SK-N-SH (cell line): ENCODE measurements at regions not wholly inside any gene's neighbourhood (a gene's known extent, or its start where the extent isn't known, plus 50 kb on each side); places are given as distances from the start of the nearest gene placed in this dataset.

ENCODE experiments used
- CTCF ChIA-PET: fragments of 300-600, 350-600 bp; formaldehyde crosslinking; extraction: SDS; loops from one replicate; lab custom pipeline; 2021; lab: Yijun Ruan, JAX
- POLR2A ChIA-PET: fragments of 350-600 bp; sonication (Branson Sonifier 250); formaldehyde crosslinking; extraction: SDS; loops from one replicate; lab custom pipeline; 2020; ENCODE audit warnings: antibody characterized with exemption, inconsistent platforms; lab: Yijun Ruan, JAX
- DNase-seq: peaks from one replicate; pipeline ENCODE4 v3.0.0; 2012
- H2AFZ ChIP-seq: fragments of 200-600 bp; sonication (generic); 2 replicates; pipeline ENCODE4 v1.8.1; 2016; ENCODE audit warnings: antibody characterized with exemption, mild to moderate bottlenecking, low read depth
- H3F3A ChIP-seq: fragments of 200-600 bp; sonication (generic); replicated peaks from 2 replicates; pipeline ENCODE3; 2016; ENCODE audit warnings: antibody characterized with exemption, mild to moderate bottlenecking; ENCODE audit not compliant: insufficient read depth
- H3K27ac ChIP-seq, 2 experiments: fragments of 200-500 bp in 1 of 2; fragments of 200-600 bp in 1 of 2; sonication (Bioruptor generic) in 1 of 2; sonication (generic), shearing (Covaris generic) in 1 of 2; 2 replicates each; pipeline versions ENCODE4 v1.5.1 to v1.6.1; 2014 to 2016; ENCODE audit warnings: low read depth in 2 of 2, inconsistent platforms in 1 of 2, low read length in 1 of 2, mild to moderate bottlenecking in 1 of 2, mixed read lengths in 1 of 2
- H3K27me3 ChIP-seq: fragments of 200-600 bp; sonication (generic), shearing (Covaris generic); 2 replicates; pipeline ENCODE4 v1.6.1; 2016; ENCODE audit warnings: mixed run types; ENCODE audit not compliant: insufficient read depth
- H3K36me3 ChIP-seq, 2 experiments: fragments of 200-500 bp in 1 of 2; fragments of 200-600 bp in 1 of 2; sonication (Bioruptor generic) in 1 of 2; sonication (generic) in 1 of 2; replicated peaks in 1 of 2; 2 replicates each; pipeline versions ENCODE3 to v1.5.1; 2014 to 2016; ENCODE audit warnings: low read length in 1 of 2, mild to moderate bottlenecking in 1 of 2; ENCODE audit not compliant: insufficient read depth in 2 of 2, control insufficient read depth in 1 of 2
- H3K4me1 ChIP-seq, 2 experiments: fragments of 200-500 bp in 1 of 2; fragments of 200-600 bp in 1 of 2; sonication (Bioruptor generic) in 1 of 2; sonication (generic), shearing (Covaris generic) in 1 of 2; 2 replicates each; pipeline versions ENCODE4 v1.5.1 to v1.6.1; 2014 to 2016; ENCODE audit warnings: low read depth in 1 of 2, low read length in 1 of 2, mixed run types in 1 of 2; ENCODE audit not compliant: insufficient read depth in 2 of 2, control insufficient read depth in 1 of 2
- H3K4me2 ChIP-seq: fragments of 200-600 bp; sonication (generic), shearing (Covaris generic); 2 replicates; pipeline ENCODE4 v1.6.1; 2017; ENCODE audit warnings: mixed run types
- H3K4me3 ChIP-seq, 2 experiments: fragments of 200-500 bp in 1 of 2; fragments of 200-600 bp in 1 of 2; sonication (Bioruptor generic) in 1 of 2; sonication (generic), shearing (Covaris generic) in 1 of 2; 2 replicates each; pipeline versions ENCODE4 v1.5.1 to v1.8.1; 2014 to 2016; ENCODE audit warnings: low read depth in 2 of 2, inconsistent platforms in 1 of 2, low read length in 1 of 2, mild to moderate bottlenecking in 1 of 2, mixed read lengths in 1 of 2, moderate library complexity in 1 of 2
- H3K79me2 ChIP-seq: fragments of 200-600 bp; sonication (generic); 2 replicates; pipeline ENCODE4 v1.8.1; 2017; ENCODE audit warnings: mild to moderate bottlenecking; ENCODE audit not compliant: insufficient read depth
- H3K9ac ChIP-seq: fragments of 200-600 bp; sonication (generic); 2 replicates; pipeline ENCODE4 v1.6.1; 2017; ENCODE audit warnings: mixed run types
- H3K9me2 ChIP-seq: fragments of 200-600 bp; sonication (generic); 2 replicates; pipeline ENCODE4 v1.6.1; 2017; ENCODE audit warnings: mixed run types
- H3K9me3 ChIP-seq: fragments of 200-600 bp; sonication (generic); 2 replicates; pipeline ENCODE4 v1.6.1; 2017; ENCODE audit warnings: mixed run types, mild to moderate bottlenecking, moderate library complexity
- H4K20me1 ChIP-seq: fragments of 200-600 bp; sonication (generic); 2 replicates; pipeline ENCODE4 v1.6.1; 2017; ENCODE audit warnings: mild to moderate bottlenecking, mixed run types; ENCODE audit not compliant: insufficient read depth
- CTCF ChIP-seq: fragments of 200-600 bp; sonication (generic); IDR thresholded peaks from 2 replicates; pipeline ENCODE4 v1.6.1; 2017; ENCODE audit warnings: antibody characterized with exemption, mild to moderate bottlenecking, moderate library complexity
- ELF1 ChIP-seq: IDR thresholded peaks from 2 replicates; pipeline ENCODE4 v1.4.0; 2012
- EP300 ChIP-seq, 2 experiments: IDR thresholded peaks; 2 replicates each; pipeline versions ENCODE4 v1.4.0 to v1.6.1; 2012; ENCODE audit warnings: borderline replicate concordance in 1 of 2, low read depth in 1 of 2, low read length in 1 of 2
- FOXM1 ChIP-seq: IDR thresholded peaks from 2 replicates; pipeline ENCODE4 v1.4.0; 2012; ENCODE audit warnings: low read depth, mild to moderate bottlenecking
- GATA2 ChIP-seq: sonication (generic); formaldehyde crosslinking; IDR thresholded peaks from 2 replicates; pipeline ENCODE4 v1.5.0; 2020; ENCODE audit warnings: mild to moderate bottlenecking, missing genetic modification reagents
- IRF3 ChIP-seq: fragments of 150-350 bp; IDR thresholded peaks from 2 replicates; pipeline ENCODE4 v1.6.1; 2016; ENCODE audit warnings: mild to moderate bottlenecking, low read depth, low read length
- MAX ChIP-seq: IDR thresholded peaks from 2 replicates; pipeline ENCODE4 v1.4.0; 2012; ENCODE audit warnings: low read depth
- MXI1 ChIP-seq: IDR thresholded peaks from 2 replicates; pipeline ENCODE4 v1.6.1; 2012; ENCODE audit warnings: mild to moderate bottlenecking, low read depth, low read length, improper control_type of control experiment
- NFIC ChIP-seq: IDR thresholded peaks from 2 replicates; pipeline ENCODE4 v1.4.0; 2012; ENCODE audit warnings: borderline replicate concordance
- NRF1 ChIP-seq: IDR thresholded peaks from 2 replicates; pipeline ENCODE4 v1.6.1; 2012; ENCODE audit warnings: low read depth, mild to moderate bottlenecking, low read length
- PBX3 ChIP-seq: IDR thresholded peaks from 2 replicates; pipeline ENCODE4; 2012
- RCOR1 ChIP-seq: fragments of 150-350 bp; IDR thresholded peaks from 2 replicates; pipeline ENCODE4 v1.6.1; 2017; ENCODE audit warnings: antibody characterized with exemption, low read length
- REST ChIP-seq: IDR thresholded peaks from 2 replicates; pipeline ENCODE4 v1.6.1; 2012; ENCODE audit warnings: mild to moderate bottlenecking, low read depth, low read length, moderate library complexity
- RFX5 ChIP-seq: IDR thresholded peaks from 2 replicates; pipeline ENCODE4 v1.6.1; 2012; ENCODE audit warnings: mild to moderate bottlenecking, improper control_type of control experiment, low read length
- SIN3A ChIP-seq: IDR thresholded peaks from 2 replicates; pipeline ENCODE4 v1.6.1; 2012; ENCODE audit warnings: low read depth, mild to moderate bottlenecking, low read length, moderate library complexity, borderline replicate concordance
- SMC3 ChIP-seq: IDR thresholded peaks from 2 replicates; pipeline ENCODE4 v1.6.1; 2012; ENCODE audit warnings: low read depth, low read length, improper control_type of control experiment
- TAF1 ChIP-seq: IDR thresholded peaks from 2 replicates; pipeline ENCODE4 v1.6.1; 2012; ENCODE audit warnings: low read depth, mild to moderate bottlenecking, low read length, moderate library complexity, borderline replicate concordance
- TCF12 ChIP-seq: IDR thresholded peaks from 2 replicates; pipeline ENCODE4 v1.4.0; 2012
- USF1 ChIP-seq: IDR thresholded peaks from 2 replicates; pipeline ENCODE4 v1.4.0; 2012; ENCODE audit warnings: low read depth, borderline replicate concordance
- USF2 ChIP-seq: fragments of 150-350 bp; IDR thresholded peaks from 2 replicates; pipeline ENCODE4 v1.6.1; 2017; ENCODE audit warnings: antibody characterized with exemption, low read length, low read depth, borderline replicate concordance
- ZBTB33 ChIP-seq: IDR thresholded peaks from 2 replicates; pipeline ENCODE4 v1.4.0; 2012; ENCODE audit warnings: low read depth, borderline replicate concordance
- WGBS: methylation state at CpG from one replicate; pipeline ENCODE4 v1.1.6; 2017; ENCODE audit warnings: low lambda C conversion rate; 5-methylcytosine and 5-hydroxymethylcytosine counted together

- TF ChIP-seq SIN3A (no peak), MAX (no peak)
- TF ChIP-seq, all 33 proteins: peak for 0
Observed at GRCh38 chr18:78830161-78830560, 149.5 kb upstream of the SALL3 start (continued).

- Histone ChIP-seq H3K9ac (no peak overlapping the region), H2AFZ (no peak overlapping the region), H3K27ac (no peak overlapping the region), H3K4me1 (no peaks in the 10 kb centered on the region), H3K79me2 (no peaks in the 10 kb centered on the region), H3K27me3 (peaks cover 34% of the 10 kb centered on the region), H3F3A (no peaks in the 10 kb centered on the region), H4K20me1 (no peaks in the 10 kb centered on the region), H3K36me3 (no peaks in the 10 kb centered on the region), H3K4me2 (no peak overlapping the region), H3K4me3 (no peak overlapping the region), H3K9me2 (no peaks in the 10 kb centered on the region), H3K9me3 (no peaks in the 10 kb centered on the region)
- TF ChIP-seq RCOR1 = no peak
- TF ChIP-seq TCF12 = no peak
- no peak for TF ChIP-seq NFIC
- TF ChIP-seq NRF1 = no peak
- no peak for TF ChIP-seq PBX3
- TF ChIP-seq TAF1 = no peak
- TF ChIP-seq GATA2 = no peak
- no peak for TF ChIP-seq EP300 (IDR thresholded peaks at IDR 0.05; ENCODE audit: borderline replicate concordance in 1 of 2, low read depth in 1 of 2, low read length in 1 of 2)
- TF ChIP-seq FOXM1 = no peak
- no peak for TF ChIP-seq SMC3
- no peak for TF ChIP-seq USF1
- TF ChIP-seq ZBTB33 = no peak
- no peak for TF ChIP-seq USF2
- no peak for TF ChIP-seq RFX5
- TF ChIP-seq IRF3 = no peak
- no peak for TF ChIP-seq MXI1
- TF ChIP-seq REST = no peak
- TF ChIP-seq CTCF = no peak
- TF ChIP-seq ELF1 = no peak
- WGBS = 12% methylated on average over 4 of the region's 11 CpGs
- ChIA-PET POLR2A (no interaction called here), CTCF (no interaction called here)
- DNase-seq = no peak
Observed at GRCh38 chr18:78830826-78831225, 148.8 kb upstream of the SALL3 start.
